Chondrocyte (in vitro differentiated cells): ENCODE measurements at regions not wholly inside any gene's neighbourhood (a gene's known extent, or its start where the extent isn't known, plus 50 kb on each side); places are given as distances from the start of the nearest gene placed in this dataset.
"Not testable (repeated sequence)": the region's sequence is repeated elsewhere in the genome, so short reads cannot be mapped to it uniquely, and the experiment has no call there.

Experiments
- DNase-seq: peaks from one replicate; pipeline ENCODE4 v3.0.0; 2021; ENCODE audit warnings: mixed read lengths, low spot score
- H3K27ac Mint-ChIP-seq: one replicate; pipeline ENCODE4 v1.8.0; 2021; ENCODE audit warnings: mild to moderate bottlenecking, moderate library complexity, mixed read lengths; ENCODE audit not compliant: unreplicated experiment
- H3K27me3 Mint-ChIP-seq: 2 replicates; pipeline ENCODE4 v1.8.0; 2021; ENCODE audit warnings: low read depth, mixed read lengths
- H3K36me3 Mint-ChIP-seq: 2 replicates; pipeline ENCODE4 v1.8.0; 2021; ENCODE audit warnings: low read depth, mixed read lengths
- H3K4me1 Mint-ChIP-seq: 2 replicates; pipeline ENCODE4 v1.8.0; 2021; ENCODE audit warnings: low read depth, mild to moderate bottlenecking, mixed read lengths
- H3K4me3 Mint-ChIP-seq: one replicate; pipeline ENCODE4 v1.8.0; 2021; ENCODE audit warnings: mild to moderate bottlenecking, moderate library complexity, mixed read lengths; ENCODE audit not compliant: unreplicated experiment
- H3K9me3 Mint-ChIP-seq: 2 replicates; pipeline ENCODE4 v1.8.0; 2021; ENCODE audit warnings: low read depth, mixed read lengths
- CTCF ChIP-seq: fragments of 200-600 bp; sonication (generic); IDR thresholded peaks from 2 replicates; pipeline ENCODE4 v1.5.0; 2021; ENCODE audit warnings: antibody characterized with exemption, mild to moderate bottlenecking, moderate library complexity

- TF ChIP-seq CTCF: no peak
- Mint-ChIP-seq H3K9me3 (no peaks in the 10 kb centered on the region), H3K4me1 (peaks cover 11% of the 10 kb centered on the region), H3K27me3 (no peaks in the 10 kb centered on the region), H3K4me3 (no peak overlapping the region), H3K36me3 (no peaks in the 10 kb centered on the region), H3K27ac (no peak overlapping the region)
- DNase-seq: no peak
Measured at GRCh38 chr13:80881495-80881894, 540.6 kb upstream of the SPRY2 start.

- H3K9me3 Mint-ChIP-seq: no peaks in the 10 kb centered on the region
- peaks cover 11% of the 10 kb centered on the region for H3K4me1 Mint-ChIP-seq
- TF ChIP-seq CTCF: no peak
- no peak overlapping the region for H3K4me3 Mint-ChIP-seq
- no peak for DNase-seq
- no peaks in the 10 kb centered on the region for H3K27me3 Mint-ChIP-seq
- no peaks in the 10 kb centered on the region for H3K36me3 Mint-ChIP-seq
- no peak overlapping the region for H3K27ac Mint-ChIP-seq
Measured at GRCh38 chr13:80881034-80881433, 540.1 kb upstream of the SPRY2 start.

- peaks cover 20% of the 10 kb centered on the region for H3K4me1 Mint-ChIP-seq
- no peaks in the 10 kb centered on the region for H3K27me3 Mint-ChIP-seq
- DNase-seq: no peak
- H3K9me3 Mint-ChIP-seq: no peaks in the 10 kb centered on the region
- no peak overlapping the region for H3K4me3 Mint-ChIP-seq
- TF ChIP-seq CTCF: no peak
- no peak overlapping the region for H3K27ac Mint-ChIP-seq
- no peaks in the 10 kb centered on the region for H3K36me3 Mint-ChIP-seq
Measured at GRCh38 chr13:80877944-80878241, 537.0 kb upstream of the SPRY2 start.

GRCh38 chr13:80877209-80877943 lies 536.5 kb upstream of the SPRY2 start:
- no peak overlapping the region for H3K27ac Mint-ChIP-seq
- peaks cover 20% of the 10 kb centered on the region for H3K4me1 Mint-ChIP-seq
- no peak for DNase-seq

GRCh38 chr13:80873589-80873988 lies 532.7 kb upstream of the SPRY2 start:
- Mint-ChIP-seq H3K27ac (no peak overlapping the region), H3K36me3 (no peaks in the 10 kb centered on the region), H3K4me1 (peaks cover 25% of the 10 kb centered on the region), H3K9me3 (no peaks in the 10 kb centered on the region), H3K27me3 (no peaks in the 10 kb centered on the region), H3K4me3 (no peak overlapping the region)
- no peak for TF ChIP-seq CTCF
- no peak for DNase-seq

More at GRCh38 chr13:80877209-80877943, 536.5 kb upstream of the SPRY2 start:
- Mint-ChIP-seq H3K4me3 (no peak overlapping the region), H3K36me3 (no peaks in the 10 kb centered on the region), H3K9me3 (no peaks in the 10 kb centered on the region), H3K27me3 (no peaks in the 10 kb centered on the region)
- no peak for TF ChIP-seq CTCF

GRCh38 chr13:80871971-80872370 lies 531.0 kb upstream of the SPRY2 start:
- Mint-ChIP-seq H3K27ac (peak overlapping the region; percentile 27), H3K4me1 (peaks cover 15% of the 10 kb centered on the region)
- DNase-seq, H3K9me3 Mint-ChIP-seq, H3K27me3 Mint-ChIP-seq, H3K36me3 Mint-ChIP-seq, H3K4me3 Mint-ChIP-seq: not testable (repeated sequence)
